Adipocyte (in vitro differentiated cells): ENCODE measurements at regions not wholly inside any gene's neighbourhood (a gene's known extent, or its start where the extent isn't known, plus 50 kb on each side); places are given as distances from the start of the nearest gene placed in this dataset.
"Not testable (repeated sequence)": the region's sequence is repeated elsewhere in the genome, so short reads cannot be mapped to it uniquely, and the experiment has no call there.

ENCODE experiments used
- DNase-seq: peaks from one replicate; pipeline ENCODE4 v3.0.0-alpha.2; 2015; ENCODE audit warnings: low read depth
- H3K27me3 ChIP-seq: replicated peaks from 2 replicates; pipeline ENCODE4 v1.7.0; 2013; ENCODE audit warnings: mild to moderate bottlenecking, low read length, moderate library complexity; ENCODE audit not compliant: control insufficient read depth, insufficient read depth
- H3K36me3 ChIP-seq: 2 replicates; pipeline ENCODE4 v1.7.0; 2013; ENCODE audit warnings: low read length, mild to moderate bottlenecking, moderate library complexity; ENCODE audit not compliant: control insufficient read depth, insufficient read depth, severe bottlenecking
- H3K4me1 ChIP-seq: 2 replicates; pipeline ENCODE4 v1.7.0; 2013; ENCODE audit warnings: mild to moderate bottlenecking, low read length, moderate library complexity; ENCODE audit not compliant: control insufficient read depth, insufficient read depth
- H3K4me3 ChIP-seq: 2 replicates; pipeline ENCODE4 v1.7.0; 2013; ENCODE audit warnings: mild to moderate bottlenecking, low read length, moderate library complexity
- H3K9ac ChIP-seq: 2 replicates; pipeline ENCODE4 v1.7.0; 2013; ENCODE audit warnings: mild to moderate bottlenecking, low read length, moderate library complexity
- H3K9me3 ChIP-seq: 2 replicates; pipeline ENCODE4 v1.7.0; 2013; ENCODE audit warnings: mild to moderate bottlenecking, low read length, moderate library complexity; ENCODE audit not compliant: control insufficient read depth

DNA sequence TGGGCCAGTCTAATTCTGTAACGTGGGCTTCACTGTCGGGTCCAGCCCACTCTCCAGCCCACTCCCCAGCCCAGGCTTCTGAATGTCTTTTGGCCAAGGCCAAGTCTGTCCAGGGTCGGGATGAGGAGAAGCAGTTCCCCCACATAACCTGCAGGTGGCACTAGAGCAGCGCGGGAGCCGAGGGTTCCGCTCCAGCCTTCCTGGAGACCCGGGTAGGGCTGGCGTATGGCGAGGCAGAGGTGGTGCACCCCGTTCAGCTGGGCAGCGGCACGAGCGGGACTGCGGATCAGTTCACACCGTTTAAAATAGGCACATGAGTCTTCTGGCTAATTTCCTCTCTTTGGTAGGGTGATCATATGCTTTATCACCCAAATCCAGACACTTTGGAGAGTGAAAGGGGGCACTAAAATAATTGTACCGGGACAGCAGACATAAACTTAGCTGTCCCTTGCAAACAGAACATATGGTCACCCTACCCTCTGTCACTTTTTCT lies 185.9 kb downstream of the MSX2 start:
- H3K4me1 ChIP-seq = peaks cover 5% of the 10 kb centered on the region
- H3K4me3 ChIP-seq = peak overlapping the region; percentile 73
- H3K27me3 ChIP-seq = peaks cover 6% of the 10 kb centered on the region
- peaks cover 6% of the 10 kb centered on the region for H3K9me3 ChIP-seq
- DNase-seq = peak; percentile 77
- no peaks in the 10 kb centered on the region for H3K36me3 ChIP-seq
- peak overlapping the region; percentile 51 for H3K9ac ChIP-seq

DNA sequence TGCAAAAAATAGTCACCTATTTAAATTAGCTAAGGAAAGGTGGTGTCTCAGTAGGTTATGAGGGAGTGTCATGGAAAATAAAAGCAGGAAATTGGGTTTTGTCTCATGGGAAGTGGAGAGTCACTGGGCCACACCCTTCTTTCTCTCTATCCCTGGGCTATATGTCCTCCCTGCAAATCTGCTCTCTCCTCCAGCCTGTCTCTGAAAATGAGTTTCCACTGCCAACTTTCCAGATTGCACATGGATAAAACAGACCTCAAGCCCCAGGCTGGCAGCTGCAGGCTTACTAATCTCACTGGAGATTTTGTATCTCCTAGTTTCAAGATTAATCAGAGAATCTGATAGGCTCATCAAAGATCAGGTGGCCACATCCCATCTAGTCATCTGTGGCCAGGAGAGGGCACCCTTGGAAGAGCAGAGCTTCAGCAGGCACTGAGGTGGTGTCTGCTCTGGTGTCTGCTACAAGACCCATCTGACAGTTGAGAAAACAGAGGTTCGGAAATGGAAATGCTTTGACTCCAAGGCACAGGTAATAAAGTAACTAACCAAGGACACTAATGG lies 178.9 kb downstream of the MSX2 start:
- Histone ChIP-seq H3K27me3 (no peaks in the 10 kb centered on the region), H3K9me3 (peaks cover 6% of the 10 kb centered on the region), H3K4me1 (peaks cover 9% of the 10 kb centered on the region), H3K4me3 (no peak overlapping the region), H3K9ac (no peak overlapping the region), H3K36me3 (no peaks in the 10 kb centered on the region)
- no peak for DNase-seq

DNA sequence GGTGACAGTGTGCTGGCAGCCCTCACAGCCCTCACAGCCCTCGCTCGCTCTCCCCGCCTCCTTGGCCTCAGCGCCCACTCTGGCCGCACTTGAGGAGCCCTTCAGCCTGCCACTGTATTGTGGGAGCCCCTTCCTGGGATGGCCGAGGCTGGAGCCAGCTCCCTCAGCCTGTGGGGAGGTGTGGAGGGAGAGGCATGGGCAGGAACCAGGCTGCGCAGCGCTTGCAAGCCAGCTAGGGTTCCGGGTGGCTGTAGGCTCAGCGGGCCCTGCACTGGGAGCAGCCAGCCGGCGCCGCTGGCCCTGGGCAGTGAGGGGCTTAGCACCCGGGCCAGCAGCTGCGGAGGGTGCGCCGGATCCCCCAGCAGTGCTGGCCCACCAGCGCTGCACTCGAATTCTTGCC lies 177.0 kb downstream of the MSX2 start:
- H3K9ac ChIP-seq = no peak overlapping the region
- no peak for DNase-seq
- peaks cover 3% of the 10 kb centered on the region for H3K9me3 ChIP-seq
- no peaks in the 10 kb centered on the region for H3K36me3 ChIP-seq
- no peak overlapping the region for H3K4me3 ChIP-seq
- peaks cover 9% of the 10 kb centered on the region for H3K4me1 ChIP-seq
- H3K27me3 ChIP-seq = no peaks in the 10 kb centered on the region

DNA sequence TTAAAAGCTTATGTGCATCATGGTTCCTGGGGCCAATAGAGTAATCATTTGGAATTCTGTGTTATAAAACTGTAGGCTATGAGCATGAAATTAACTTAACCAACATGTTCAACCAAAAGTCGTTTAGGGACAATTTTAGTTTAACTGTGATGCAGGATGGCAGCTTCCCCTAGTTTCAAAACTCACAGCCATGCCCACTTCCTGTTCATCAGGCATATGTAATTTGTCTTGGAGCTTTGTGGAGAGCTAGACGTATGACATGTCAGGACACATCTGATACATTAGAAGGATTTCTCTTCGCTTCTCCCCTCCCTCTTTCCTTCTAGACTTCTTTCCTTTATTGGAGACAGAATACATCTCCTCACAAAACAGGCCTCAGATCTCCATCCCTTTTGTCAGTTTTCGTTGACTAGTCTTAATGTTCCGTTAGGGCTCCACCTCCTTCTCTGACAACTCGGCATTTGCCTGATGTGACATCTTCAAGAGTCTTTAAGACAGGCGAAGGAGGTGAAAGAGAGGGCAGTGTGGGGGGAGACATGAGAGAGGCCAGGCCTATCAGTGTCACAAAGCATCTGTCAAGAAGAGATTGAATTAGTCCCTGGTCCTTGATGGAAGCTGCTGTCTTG lies 176.0 kb downstream of the MSX2 start:
- Histone ChIP-seq H3K36me3 (no peaks in the 10 kb centered on the region), H3K4me3 (no peak overlapping the region), H3K27me3 (no peaks in the 10 kb centered on the region), H3K9me3 (no peaks in the 10 kb centered on the region), H3K4me1 (peaks cover 9% of the 10 kb centered on the region), H3K9ac (no peak overlapping the region)
- no peak for DNase-seq

DNA sequence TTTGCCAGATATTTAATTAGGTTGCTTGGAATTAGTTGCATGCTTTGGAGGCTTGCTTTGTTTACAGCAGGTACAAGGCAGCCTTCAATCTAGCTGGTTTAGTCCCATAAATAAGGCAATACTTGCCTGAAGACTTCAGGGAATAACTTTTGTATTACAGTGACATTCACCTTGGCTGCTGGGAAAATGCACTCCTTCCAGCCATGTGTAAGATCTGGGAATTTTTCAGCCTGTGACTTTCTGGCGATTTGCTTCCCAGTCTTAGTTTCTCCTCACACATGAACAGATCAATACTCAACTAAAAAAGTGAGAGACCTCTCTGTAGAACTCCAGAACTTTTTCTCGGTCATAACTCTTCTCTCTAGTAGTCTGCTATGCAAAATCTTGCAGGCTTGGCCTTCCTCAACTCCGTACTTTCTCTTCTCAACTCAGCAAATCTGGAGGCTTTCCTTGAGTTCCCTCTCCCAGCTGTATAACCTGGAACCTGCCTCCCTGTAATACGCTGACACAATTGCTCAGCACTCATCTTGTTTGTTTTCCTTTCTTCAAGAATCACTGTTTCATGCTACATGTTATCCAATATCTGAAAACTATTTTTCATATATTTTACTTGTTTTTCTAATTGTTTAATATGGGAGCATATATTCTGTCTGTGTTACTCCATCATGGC lies 173.0 kb downstream of the MSX2 start:
- H3K4me3 ChIP-seq = no peak overlapping the region
- no peaks in the 10 kb centered on the region for H3K27me3 ChIP-seq
- H3K9ac ChIP-seq = no peak overlapping the region
- no peak for DNase-seq
- H3K9me3 ChIP-seq = no peaks in the 10 kb centered on the region
- peaks cover 9% of the 10 kb centered on the region for H3K4me1 ChIP-seq
- no peaks in the 10 kb centered on the region for H3K36me3 ChIP-seq

DNA sequence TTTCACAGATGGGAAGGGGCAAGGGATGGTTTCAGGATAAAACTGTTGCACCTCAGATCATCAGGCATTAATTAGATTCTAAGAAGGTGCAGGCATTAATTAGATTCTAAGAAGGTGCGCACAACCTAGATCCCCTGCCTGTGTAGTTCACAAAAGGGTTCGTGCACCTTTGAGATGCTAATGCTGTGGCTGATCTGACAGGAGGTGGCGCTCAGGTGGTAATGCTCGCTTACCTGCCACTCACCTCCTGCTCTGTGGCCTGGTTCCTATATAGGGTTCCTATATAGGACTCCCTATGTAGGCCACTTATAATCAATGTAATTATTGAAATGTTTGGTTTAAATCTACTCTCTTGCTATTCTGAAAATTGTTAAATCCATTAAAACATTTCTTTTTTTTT lies 171.0 kb downstream of the MSX2 start:
- DNase-seq = no peak
- no peak overlapping the region for H3K4me3 ChIP-seq
- H3K9me3 ChIP-seq = no peaks in the 10 kb centered on the region
- H3K4me1 ChIP-seq = peaks cover 7% of the 10 kb centered on the region
- no peaks in the 10 kb centered on the region for H3K27me3 ChIP-seq
- no peak overlapping the region for H3K9ac ChIP-seq
- H3K36me3 ChIP-seq = no peaks in the 10 kb centered on the region

DNA sequence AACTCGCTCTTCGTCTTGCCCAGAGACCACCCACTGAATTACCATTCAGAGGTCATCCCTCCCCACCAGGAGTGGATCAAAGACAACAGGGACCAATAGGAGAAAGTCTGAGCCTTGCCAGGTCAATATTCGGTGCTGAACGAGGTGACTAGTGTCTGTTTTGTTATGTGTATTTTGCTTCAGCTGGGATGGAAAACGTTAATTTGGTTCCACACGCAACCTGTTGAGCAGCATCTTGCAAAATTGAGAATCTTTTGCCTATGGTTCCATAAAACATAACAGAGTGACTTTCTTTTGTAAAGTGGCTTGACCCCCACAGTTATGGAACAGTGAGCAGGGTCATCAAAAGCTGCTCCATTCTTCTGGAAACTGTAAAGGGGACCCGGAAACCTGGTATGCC lies 168.4 kb downstream of the MSX2 start:
- Histone ChIP-seq H3K9me3 (no peaks in the 10 kb centered on the region), H3K9ac (no peak overlapping the region), H3K4me3 (no peak overlapping the region), H3K27me3 (no peaks in the 10 kb centered on the region), H3K4me1 (no peaks in the 10 kb centered on the region), H3K36me3 (no peaks in the 10 kb centered on the region)
- DNase-seq = no peak

DNA sequence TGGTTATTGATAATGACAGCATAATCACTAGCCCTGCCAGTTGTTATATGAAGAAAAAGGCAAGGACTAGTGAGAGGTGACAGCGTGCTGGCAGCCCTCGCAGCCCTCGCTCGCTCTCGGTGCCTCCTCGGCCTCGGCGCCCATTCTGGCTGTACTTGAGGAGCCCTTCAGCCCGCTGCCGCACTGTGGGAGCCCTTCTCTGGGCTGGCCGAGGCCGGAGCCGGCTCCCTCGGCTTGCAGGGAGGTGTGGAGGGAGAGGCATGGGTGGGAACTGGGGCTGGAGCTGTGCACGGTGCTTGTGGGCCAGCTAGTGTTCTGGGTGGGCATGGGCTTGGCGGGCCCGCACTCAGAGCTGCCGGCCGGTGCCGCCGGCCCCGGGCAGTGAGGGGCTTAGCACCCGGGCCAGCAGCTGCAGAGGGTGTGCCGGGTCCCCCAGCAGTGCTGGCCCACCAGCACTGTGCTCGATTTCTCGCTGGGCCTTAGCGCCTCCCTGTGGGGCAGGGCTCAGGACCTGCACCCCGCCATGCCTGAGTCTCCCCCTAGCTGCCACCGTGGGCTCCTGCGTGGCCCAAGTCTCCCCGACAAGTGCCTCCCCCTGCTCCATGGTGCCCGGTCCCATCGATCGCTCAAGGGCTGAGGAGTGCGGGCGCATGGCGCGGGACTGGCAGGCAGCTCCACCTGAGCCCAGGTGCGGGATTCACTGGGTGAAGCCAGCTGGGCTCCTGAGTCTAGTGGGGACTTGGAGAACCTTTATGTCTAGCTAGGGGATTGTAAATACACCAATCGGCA lies 156.2 kb downstream of the MSX2 start:
- not testable (repeated sequence) for DNase-seq

DNA sequence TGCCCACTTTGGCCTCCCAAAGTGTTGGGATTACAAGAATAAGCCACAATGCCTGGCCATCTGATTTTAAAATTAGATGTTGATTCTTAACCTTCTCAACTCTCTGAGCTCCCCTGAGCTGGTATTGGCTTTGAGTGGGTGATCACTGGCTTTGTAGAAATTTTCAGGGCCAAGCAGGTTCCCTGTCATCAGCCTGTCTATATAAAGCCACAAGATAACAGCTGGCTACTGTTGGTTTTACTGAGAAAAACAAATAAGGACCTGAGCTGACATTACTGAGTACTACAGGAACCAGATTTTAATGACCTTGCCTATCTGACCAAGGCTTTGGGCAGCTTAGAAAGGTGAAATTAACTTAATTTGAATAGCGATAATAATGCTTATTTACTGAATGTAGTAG lies 153.6 kb downstream of the MSX2 start:
- H3K4me3 ChIP-seq = no peak overlapping the region
- H3K36me3 ChIP-seq = no peaks in the 10 kb centered on the region
- DNase-seq = no peak
- peaks cover 11% of the 10 kb centered on the region for H3K27me3 ChIP-seq
- peaks cover 5% of the 10 kb centered on the region for H3K4me1 ChIP-seq
- no peak overlapping the region for H3K9ac ChIP-seq
- no peaks in the 10 kb centered on the region for H3K9me3 ChIP-seq

More for the DNA sequence above, 156.2 kb downstream of the MSX2 start:
- not testable (repeated sequence) for H3K27me3 ChIP-seq, H3K4me1 ChIP-seq, H3K9ac ChIP-seq, H3K4me3 ChIP-seq, H3K9me3 ChIP-seq, H3K36me3 ChIP-seq

DNA sequence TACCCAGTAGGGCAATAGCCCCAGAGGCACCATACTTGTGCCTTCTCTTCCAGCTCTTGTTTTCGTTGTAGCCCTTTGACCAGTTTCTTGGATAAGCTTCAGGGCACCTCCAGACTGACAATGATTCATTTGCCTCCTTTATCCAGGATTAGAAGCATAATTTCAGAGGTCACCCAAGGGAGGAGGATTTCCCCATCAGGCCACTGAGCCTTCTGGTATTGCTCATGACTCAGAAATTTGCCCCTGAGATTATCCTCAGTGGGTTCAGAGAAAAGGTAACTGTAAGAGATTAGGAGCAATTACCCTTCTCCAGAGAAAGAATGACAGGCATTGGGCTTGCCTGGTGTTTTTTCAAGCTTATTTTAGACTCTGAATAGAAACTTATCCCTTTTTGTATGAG lies 147.9 kb downstream of the MSX2 start:
- DNase-seq = peak; percentile 34
- H3K9ac ChIP-seq = no peak overlapping the region
- peaks cover 11% of the 10 kb centered on the region for H3K27me3 ChIP-seq
- H3K9me3 ChIP-seq = no peaks in the 10 kb centered on the region
- H3K4me1 ChIP-seq = peaks cover 14% of the 10 kb centered on the region
- H3K36me3 ChIP-seq = no peaks in the 10 kb centered on the region
- no peak overlapping the region for H3K4me3 ChIP-seq

DNA sequence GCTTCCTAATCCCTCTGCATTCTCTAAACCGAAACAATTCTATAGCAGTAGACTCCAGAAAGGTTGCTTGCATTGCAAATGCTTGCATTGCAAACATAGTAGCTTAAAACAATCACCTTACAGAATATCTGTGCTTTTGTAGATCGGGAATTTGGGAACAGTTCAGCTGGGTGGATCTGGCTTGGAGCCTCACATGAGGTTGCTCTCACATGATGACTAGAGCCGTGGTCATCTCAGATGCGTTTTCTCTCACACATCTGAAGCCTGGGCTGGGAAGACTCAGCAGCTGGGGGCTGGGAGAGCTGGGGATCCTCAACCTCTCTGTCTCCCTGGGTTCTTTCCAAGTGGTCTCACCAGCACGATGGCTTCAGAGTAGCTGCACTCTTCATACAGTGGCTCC lies 127.8 kb downstream of the MSX2 start:
- H3K9me3 ChIP-seq = no peaks in the 10 kb centered on the region
- peaks cover 12% of the 10 kb centered on the region for H3K27me3 ChIP-seq
- DNase-seq = no peak
- H3K36me3 ChIP-seq = no peaks in the 10 kb centered on the region
- H3K4me1 ChIP-seq = no peaks in the 10 kb centered on the region
- no peak overlapping the region for H3K9ac ChIP-seq
- no peak overlapping the region for H3K4me3 ChIP-seq
